Right lobe of liver (tissue), 4 donors: ENCODE measurements at regions not wholly inside any gene's neighbourhood (a gene's known extent, or its start where the extent isn't known, plus 50 kb on each side); places are given as distances from the start of the nearest gene placed in this dataset.

Experiments
- CTCF ChIP-seq, 4 donors: fragments of 200-600 bp in 3 of 4; fragments of 450-650 bp in 1 of 4; IDR thresholded peaks; one replicate each; pipeline versions ENCODE4 v1.5.1 to v1.8.0; 2016 to 2022; ENCODE audit warnings: antibody characterized with exemption in 4 of 4, mild to moderate bottlenecking in 2 of 4
- POLR2A ChIP-seq: fragments of 450-650 bp; IDR thresholded peaks from one replicate; pipeline ENCODE4 v1.6.1; 2017; ENCODE audit warnings: antibody characterized with exemption, mild to moderate bottlenecking
- donor health status: DM: no; HTN: no; CAD: no.
- donor health status: DM: no; HTN: no; CAD: no.
- donor health status: DM: no; HTN: yes; CAD: no.

- TF ChIP-seq CTCF (IDR thresholded peaks at IDR 0.05) (no peak), POLR2A (no peak)
These were observed 170.3 kb upstream of the NXPH2 start for GRCh38 chr2:138950486-138950885.
